ENCODE measurements at regions not wholly inside any gene's neighbourhood (a gene's known extent, or its start where the extent isn't known, plus 50 kb on each side); places are given as distances from the start of the nearest gene placed in this dataset.

DNA sequence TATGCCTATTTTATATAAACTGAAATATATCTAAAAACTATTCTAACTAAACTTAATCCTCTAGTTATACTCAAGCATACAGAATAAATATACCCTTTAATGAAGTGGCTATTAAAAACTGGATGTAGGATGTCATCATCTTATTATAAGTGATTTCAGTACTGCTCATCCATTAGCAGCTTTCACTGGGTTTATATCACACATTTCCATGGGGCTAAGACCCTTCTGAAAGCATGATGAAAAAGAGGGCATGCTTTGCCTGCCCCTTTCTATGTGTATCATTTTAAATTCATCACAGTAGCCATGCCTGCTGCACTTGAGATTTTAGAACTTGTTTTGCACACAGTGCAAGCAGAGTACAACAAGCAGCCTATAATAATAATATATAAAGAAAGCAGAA is 477.5 kb downstream of the SLITRK6 start:
- H3K79me2 ChIP-seq (ENCODE audit: insufficient read depth, low read length) = no peaks in the 10 kb centered on the region
- no peaks in the 10 kb centered on the region for H3K36me3 ChIP-seq (ENCODE audit: insufficient read depth, low read length)
- 0 out of 2 replicates have a peak overlapping the region, but pooled peaks have one; percentile 45 for H2AFZ ChIP-seq (ENCODE audit: low read length)
- H3K9ac ChIP-seq (ENCODE audit: low read length) = no peak overlapping the region
- no peak overlapping the region for H3K27ac ChIP-seq (ENCODE audit: low read depth, low read length, poor library complexity, severe bottlenecking)
- no peak overlapping the region for H3K4me2 ChIP-seq (ENCODE audit: low read length)
- H3K9me2 ChIP-seq (ENCODE audit: low read depth, low read length) = no peaks in the 10 kb centered on the region; the same call in 1 of the 2 replicates
- peaks cover 12% of the 10 kb centered on the region for H3K4me1 ChIP-seq (ENCODE audit: insufficient read depth, low read length, severe bottlenecking)
- no peaks in the 10 kb centered on the region for H3K27me3 ChIP-seq (ENCODE audit: insufficient read depth, low read length)
- no peak for TF ChIP-seq EZH2 (IDR thresholded peaks at IDR 0.05; ENCODE audit: borderline replicate concordance, low read length)
- TF ChIP-seq, protein P1, sequence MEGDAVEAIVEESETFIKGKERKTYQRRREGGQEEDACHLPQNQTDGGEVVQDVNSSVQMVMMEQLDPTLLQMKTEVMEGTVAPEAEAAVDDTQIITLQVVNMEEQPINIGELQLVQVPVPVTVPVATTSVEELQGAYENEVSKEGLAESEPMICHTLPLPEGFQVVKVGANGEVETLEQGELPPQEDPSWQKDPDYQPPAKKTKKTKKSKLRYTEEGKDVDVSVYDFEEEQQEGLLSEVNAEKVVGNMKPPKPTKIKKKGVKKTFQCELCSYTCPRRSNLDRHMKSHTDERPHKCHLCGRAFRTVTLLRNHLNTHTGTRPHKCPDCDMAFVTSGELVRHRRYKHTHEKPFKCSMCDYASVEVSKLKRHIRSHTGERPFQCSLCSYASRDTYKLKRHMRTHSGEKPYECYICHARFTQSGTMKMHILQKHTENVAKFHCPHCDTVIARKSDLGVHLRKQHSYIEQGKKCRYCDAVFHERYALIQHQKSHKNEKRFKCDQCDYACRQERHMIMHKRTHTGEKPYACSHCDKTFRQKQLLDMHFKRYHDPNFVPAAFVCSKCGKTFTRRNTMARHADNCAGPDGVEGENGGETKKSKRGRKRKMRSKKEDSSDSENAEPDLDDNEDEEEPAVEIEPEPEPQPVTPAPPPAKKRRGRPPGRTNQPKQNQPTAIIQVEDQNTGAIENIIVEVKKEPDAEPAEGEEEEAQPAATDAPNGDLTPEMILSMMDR (IDR thresholded peaks at IDR 0.05; ENCODE audit: low read length) = no peak
- H3K9me3 ChIP-seq (ENCODE audit: low read length) = no peaks in the 10 kb centered on the region
- no peaks in the 10 kb centered on the region for H4K20me1 ChIP-seq (ENCODE audit: insufficient read depth, low read length)
- H3K4me3 ChIP-seq (ENCODE audit: low read depth, low read length, poor library complexity, severe bottlenecking) = no peak overlapping the region
- H3F3A ChIP-seq (ENCODE audit: insufficient read depth, low read length) = no peaks in the 10 kb centered on the region

DNA sequence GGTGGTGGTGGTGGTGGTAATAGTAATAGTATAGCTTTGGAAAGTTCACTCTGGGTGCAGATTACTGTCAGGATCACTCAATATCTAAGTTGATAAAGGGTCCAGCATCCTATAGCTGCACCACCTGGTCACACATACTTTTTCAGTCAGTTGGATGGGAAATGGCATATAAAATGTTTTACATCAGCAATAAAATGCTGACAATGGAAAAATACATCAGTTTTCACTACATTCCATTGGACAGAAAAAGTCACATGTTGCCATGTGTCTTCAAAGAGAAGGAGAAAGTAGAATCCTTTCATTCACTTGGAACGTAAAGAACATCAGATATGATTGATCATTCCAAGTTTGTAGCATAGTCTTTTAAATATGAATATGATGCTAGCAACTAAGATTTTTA is 481.4 kb downstream of the SLITRK6 start:
- H3K9me2 ChIP-seq (ENCODE audit: low read depth, low read length) = no peaks in the 10 kb centered on the region
- H3K9me3 ChIP-seq (ENCODE audit: low read length) = no peaks in the 10 kb centered on the region
- no peaks in the 10 kb centered on the region for H3K36me3 ChIP-seq (ENCODE audit: insufficient read depth, low read length)
- no peak overlapping the region for H3K9ac ChIP-seq (ENCODE audit: low read length)
- H3K27ac ChIP-seq (ENCODE audit: low read depth, low read length, poor library complexity, severe bottlenecking) = no peak overlapping the region
- no peaks in the 10 kb centered on the region for H3F3A ChIP-seq (ENCODE audit: insufficient read depth, low read length)
- no peak overlapping the region for H3K4me2 ChIP-seq (ENCODE audit: low read length)
- no peaks in the 10 kb centered on the region for H4K20me1 ChIP-seq (ENCODE audit: insufficient read depth, low read length)
- no peak overlapping the region for H3K4me3 ChIP-seq (ENCODE audit: low read depth, low read length, poor library complexity, severe bottlenecking)
- no peaks in the 10 kb centered on the region for H3K79me2 ChIP-seq (ENCODE audit: insufficient read depth, low read length)
- peaks cover 43% of the 10 kb centered on the region for H3K4me1 ChIP-seq (ENCODE audit: insufficient read depth, low read length, severe bottlenecking)
- H3K27me3 ChIP-seq (ENCODE audit: insufficient read depth, low read length) = no peaks in the 10 kb centered on the region
- no peak for TF ChIP-seq EZH2 (IDR thresholded peaks at IDR 0.05; ENCODE audit: borderline replicate concordance, low read length)
- TF ChIP-seq, protein P1 (IDR thresholded peaks at IDR 0.05; ENCODE audit: low read length) = no peak
- 0 out of 2 replicates have a peak overlapping the region, but pooled peaks have one; percentile 12 for H2AFZ ChIP-seq (ENCODE audit: low read length)

- Histone ChIP-seq H3K9me2 (ENCODE audit: low read depth, low read length) (no peaks in the 10 kb centered on the region), H3K36me3 (ENCODE audit: insufficient read depth, low read length) (no peaks in the 10 kb centered on the region), H3K27me3 (ENCODE audit: insufficient read depth, low read length) (no peaks in the 10 kb centered on the region), H3K4me1 (ENCODE audit: insufficient read depth, low read length, severe bottlenecking) (peaks cover 40% of the 10 kb centered on the region), H3F3A (ENCODE audit: insufficient read depth, low read length) (no peaks in the 10 kb centered on the region), H4K20me1 (ENCODE audit: insufficient read depth, low read length) (no peaks in the 10 kb centered on the region), H3K4me2 (ENCODE audit: low read length) (no peak overlapping the region), H3K9me3 (ENCODE audit: low read length) (no peaks in the 10 kb centered on the region), H3K4me3 (ENCODE audit: low read depth, low read length, poor library complexity, severe bottlenecking) (no peak overlapping the region), H2AFZ (ENCODE audit: low read length) (no peak overlapping the region), H3K9ac (ENCODE audit: low read length) (no peak overlapping the region), H3K27ac (ENCODE audit: low read depth, low read length, poor library complexity, severe bottlenecking) (no peak overlapping the region), H3K79me2 (ENCODE audit: insufficient read depth, low read length) (no peaks in the 10 kb centered on the region)
- no peak for TF ChIP-seq EZH2 (IDR thresholded peaks at IDR 0.05; ENCODE audit: borderline replicate concordance, low read length)
- TF ChIP-seq, protein P1 (IDR thresholded peaks at IDR 0.05; ENCODE audit: low read length) = no peak
These were observed 482.7 kb downstream of the SLITRK6 start for GRCh38 chr13:85316506-85317025.
